ENCODE measurements at regions not wholly inside any gene's neighbourhood (a gene's known extent, or its start where the extent isn't known, plus 50 kb on each side); places are given as distances from the start of the nearest gene placed in this dataset.

DNA sequence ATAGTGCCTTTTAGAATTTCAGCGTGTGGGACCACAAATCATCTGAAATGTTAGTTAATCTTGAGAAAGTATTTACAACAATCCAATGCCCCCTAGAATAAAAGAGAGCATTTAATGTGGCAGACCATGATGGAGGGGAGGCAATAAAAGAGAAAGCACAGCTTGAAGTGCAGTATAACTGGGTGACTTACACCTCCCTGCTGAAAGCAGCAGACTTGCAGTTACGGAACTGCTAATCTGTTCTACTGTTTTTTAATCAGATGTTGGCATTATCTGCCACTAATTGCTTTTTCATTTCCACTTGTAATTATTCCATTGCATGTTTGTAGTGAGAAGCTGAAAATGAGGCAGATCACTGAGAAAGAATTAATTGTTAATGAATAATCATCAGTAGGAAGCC is 130.5 kb upstream of the ITGA4 start:
- TF ChIP-seq, protein P1, sequence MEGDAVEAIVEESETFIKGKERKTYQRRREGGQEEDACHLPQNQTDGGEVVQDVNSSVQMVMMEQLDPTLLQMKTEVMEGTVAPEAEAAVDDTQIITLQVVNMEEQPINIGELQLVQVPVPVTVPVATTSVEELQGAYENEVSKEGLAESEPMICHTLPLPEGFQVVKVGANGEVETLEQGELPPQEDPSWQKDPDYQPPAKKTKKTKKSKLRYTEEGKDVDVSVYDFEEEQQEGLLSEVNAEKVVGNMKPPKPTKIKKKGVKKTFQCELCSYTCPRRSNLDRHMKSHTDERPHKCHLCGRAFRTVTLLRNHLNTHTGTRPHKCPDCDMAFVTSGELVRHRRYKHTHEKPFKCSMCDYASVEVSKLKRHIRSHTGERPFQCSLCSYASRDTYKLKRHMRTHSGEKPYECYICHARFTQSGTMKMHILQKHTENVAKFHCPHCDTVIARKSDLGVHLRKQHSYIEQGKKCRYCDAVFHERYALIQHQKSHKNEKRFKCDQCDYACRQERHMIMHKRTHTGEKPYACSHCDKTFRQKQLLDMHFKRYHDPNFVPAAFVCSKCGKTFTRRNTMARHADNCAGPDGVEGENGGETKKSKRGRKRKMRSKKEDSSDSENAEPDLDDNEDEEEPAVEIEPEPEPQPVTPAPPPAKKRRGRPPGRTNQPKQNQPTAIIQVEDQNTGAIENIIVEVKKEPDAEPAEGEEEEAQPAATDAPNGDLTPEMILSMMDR (IDR thresholded peaks at IDR 0.05), result no peak

DNA sequence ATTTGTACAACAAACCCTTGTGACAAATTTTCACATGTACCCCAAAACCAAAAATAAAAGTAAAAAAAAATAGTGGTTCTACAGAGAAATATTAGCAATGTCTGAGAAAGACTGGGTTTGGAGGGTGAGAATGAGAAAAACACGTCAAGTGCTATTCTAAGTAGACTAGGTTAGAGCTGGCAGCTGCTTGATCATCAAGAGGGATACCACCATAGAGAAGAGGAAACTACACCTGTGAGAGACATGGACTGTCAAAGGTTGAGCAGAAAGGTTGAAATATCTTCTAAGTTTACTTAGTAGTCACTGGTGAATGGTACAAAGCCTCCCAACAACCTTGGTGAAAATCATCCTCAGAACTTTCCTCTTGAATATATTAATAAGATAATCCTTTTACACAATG is 126.9 kb upstream of the ITGA4 start:
- TF ChIP-seq, protein P1 (IDR thresholded peaks at IDR 0.05), result no peak

DNA sequence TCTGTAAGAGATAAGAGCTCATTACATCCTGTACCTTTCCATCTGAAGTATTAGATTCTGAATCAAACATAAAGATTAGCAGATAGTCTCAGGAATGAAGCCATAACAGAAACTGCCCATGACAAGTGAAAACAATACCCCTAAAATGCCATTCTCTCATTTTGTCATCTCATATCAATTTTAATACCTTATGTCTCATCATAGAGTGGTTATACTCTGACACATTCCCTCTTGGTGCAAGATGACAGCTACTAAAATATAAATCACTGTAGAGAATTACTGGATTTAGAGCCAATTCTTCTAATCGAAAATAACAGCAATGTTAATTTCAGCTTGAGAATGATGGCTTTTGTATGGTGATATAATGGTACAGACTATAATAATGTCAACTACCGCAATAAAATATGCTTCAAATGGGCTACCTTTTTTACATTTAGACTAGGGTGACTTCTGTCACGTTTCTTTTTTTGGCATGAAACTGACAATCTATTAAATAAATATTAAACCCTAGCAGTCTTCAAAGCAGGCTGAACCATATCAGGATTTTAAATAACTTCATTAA is 125.1 kb upstream of the ITGA4 start:
- TF ChIP-seq, protein P1 (IDR thresholded peaks at IDR 0.05), result no peak

DNA sequence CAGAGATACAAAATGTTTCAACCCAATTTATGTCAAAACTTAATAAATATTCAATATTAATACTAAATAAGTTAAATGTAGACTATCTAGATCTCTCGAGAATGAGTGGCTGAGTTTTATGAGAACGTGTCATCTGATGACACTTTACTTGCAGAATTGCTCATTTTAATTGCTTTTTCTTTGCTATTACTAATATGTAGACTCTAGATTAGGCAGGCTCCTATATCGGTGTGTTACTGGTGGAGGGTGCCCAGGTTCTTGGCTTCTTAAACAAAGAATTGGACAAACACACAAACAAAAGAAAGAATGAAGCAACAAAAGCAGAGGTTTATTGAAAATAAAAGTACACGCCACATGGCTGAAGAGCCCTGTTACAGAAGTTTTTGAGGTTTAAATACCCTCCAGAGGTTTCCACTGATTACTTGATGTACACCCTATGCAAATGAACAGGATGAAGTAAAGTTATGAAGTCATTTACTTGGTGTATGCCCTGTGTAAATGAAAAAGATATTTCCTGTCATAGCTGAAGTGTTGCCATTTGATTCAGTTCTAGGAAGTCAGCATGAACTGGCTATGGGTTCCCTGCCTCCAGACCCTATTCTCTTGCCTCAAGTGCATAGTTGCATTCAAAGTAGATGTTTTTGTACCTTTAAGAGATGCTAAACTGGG is 122.9 kb upstream of the ITGA4 start:
- TF ChIP-seq, protein P1 (IDR thresholded peaks at IDR 0.05), result no peak

DNA sequence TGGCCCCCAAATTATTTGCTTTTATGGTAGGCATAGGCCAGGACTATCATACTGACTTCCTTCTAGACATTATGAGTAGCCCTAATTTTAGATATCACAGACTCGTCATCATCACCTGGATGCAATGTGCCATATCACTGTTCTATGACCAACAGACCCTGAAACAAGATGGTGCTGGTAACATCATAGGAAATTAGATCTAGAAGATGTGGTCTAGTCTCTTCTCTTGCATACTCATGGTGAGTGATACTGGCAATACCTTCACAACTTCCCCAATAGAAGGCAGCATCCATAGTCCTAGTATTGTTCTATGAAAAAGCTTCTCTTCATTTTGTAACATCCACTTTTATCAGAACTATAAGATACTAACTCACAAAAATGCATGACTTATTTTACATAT is 116.3 kb upstream of the ITGA4 start:
- TF ChIP-seq, protein P1 (IDR thresholded peaks at IDR 0.05), result no peak

DNA sequence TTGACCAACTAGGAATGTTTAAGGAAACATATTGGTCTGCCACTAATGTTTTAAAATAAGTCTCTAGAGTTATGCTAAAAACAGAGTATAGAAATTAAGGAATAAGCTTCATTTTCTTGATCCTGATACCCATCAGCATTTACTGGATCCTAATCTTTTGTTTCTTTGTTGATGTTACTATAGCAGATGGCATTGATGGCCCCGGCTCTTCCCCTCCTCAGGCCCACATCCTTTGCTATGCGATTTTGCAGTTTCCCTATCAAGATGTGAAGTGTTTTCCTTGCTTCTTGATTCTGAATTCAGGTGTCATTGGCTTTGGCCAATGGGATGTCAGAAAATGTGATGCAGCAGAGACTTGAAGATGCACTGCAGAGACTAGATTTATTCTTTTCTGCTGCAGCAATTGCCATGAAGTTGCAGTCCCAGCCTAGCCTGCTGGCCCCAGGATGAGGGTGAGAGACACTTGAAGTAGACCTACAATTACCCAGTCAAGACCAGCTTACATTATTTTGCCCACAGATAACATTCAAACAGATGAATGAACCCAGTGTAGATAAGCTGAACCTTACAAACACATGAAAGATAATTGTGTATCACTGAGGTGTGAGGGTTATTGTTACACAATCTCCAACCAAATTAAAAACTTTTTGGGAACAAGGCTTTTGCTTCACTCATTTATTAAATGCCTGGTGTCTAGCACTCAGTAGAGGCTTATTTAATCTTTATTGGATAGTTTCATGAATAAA is 115.2 kb upstream of the ITGA4 start:
- TF ChIP-seq, protein P1 (IDR thresholded peaks at IDR 0.05), result no peak

DNA sequence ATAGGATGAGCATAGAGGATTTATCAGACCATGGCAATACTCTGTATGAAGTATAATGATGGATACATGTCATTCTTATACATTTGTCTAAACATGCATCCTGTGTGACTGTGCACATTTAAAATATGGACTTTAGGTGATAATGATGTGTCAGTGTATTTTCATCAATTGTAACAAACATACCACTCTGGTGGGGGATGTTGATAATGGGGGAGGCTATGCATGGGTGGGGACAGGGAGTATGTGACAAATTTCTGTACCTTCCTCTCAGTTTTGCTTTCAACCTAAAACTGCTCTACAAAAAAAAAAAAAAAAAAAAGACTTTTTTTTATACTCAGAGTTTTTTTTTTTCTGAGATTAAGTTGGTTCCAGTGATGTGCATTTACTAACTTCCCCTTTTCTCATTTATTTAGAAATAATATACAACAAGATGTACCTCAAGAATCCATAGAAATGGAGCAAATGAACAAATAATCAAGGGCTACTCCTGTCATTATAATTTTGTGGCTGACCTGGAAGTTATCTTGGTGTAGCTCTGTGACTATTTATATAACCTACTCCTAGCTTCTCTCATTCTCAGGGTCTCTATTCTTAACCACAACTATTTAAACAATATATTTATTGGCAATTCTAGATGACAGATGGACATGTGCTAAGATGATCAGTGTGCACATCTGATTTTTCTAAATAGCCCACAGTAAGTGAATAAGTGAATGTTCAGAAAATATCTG is 108.9 kb upstream of the ITGA4 start:
- TF ChIP-seq, protein P1 (IDR thresholded peaks at IDR 0.05), result no peak

Measured in LNCAP (cell line).